NCI-H1105 (cell line): ENCODE measurements at regions not wholly inside any gene's neighbourhood (a gene's known extent, or its start where the extent isn't known, plus 50 kb on each side); places are given as distances from the start of the nearest gene placed in this dataset.
"Not testable (repeated sequence)": the region's sequence is repeated elsewhere in the genome, so short reads cannot be mapped to it uniquely, and the experiment has no call there.

Experiments used
- DNase-seq: peaks from one replicate; lab custom pipeline; 2025; lab: John Stamatoyannopoulos, UW

DNA sequence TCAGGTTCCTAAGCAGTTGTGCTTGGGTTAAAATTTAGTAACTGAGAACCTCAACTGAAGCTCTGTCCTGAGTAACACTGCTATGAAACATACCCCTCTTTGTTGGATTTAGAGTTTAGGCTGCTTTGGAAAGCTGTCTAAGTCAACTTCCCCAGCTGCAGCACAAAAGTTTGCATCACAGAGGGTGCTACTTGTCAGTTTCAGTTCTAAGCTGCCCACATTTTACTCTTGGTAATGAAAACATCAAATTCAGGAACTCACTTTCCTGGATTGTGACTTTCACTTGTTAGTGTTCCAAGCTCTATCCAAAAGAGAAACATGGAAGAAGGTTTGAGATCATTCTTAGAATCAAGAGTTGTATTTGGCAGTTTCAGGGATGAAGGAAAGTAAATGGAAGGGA lies 191.7 kb upstream of the NFIA start:
- DNase-seq: no peak

GRCh38 chr1:60889709-60890108 lies 192.7 kb upstream of the NFIA start:
- no peak for DNase-seq

- no peak for DNase-seq
These were observed 194.2 kb upstream of the NFIA start for GRCh38 chr1:60888126-60888525.

- no peak for DNase-seq
These were observed 195.5 kb upstream of the NFIA start for GRCh38 chr1:60886793-60887331.

DNA sequence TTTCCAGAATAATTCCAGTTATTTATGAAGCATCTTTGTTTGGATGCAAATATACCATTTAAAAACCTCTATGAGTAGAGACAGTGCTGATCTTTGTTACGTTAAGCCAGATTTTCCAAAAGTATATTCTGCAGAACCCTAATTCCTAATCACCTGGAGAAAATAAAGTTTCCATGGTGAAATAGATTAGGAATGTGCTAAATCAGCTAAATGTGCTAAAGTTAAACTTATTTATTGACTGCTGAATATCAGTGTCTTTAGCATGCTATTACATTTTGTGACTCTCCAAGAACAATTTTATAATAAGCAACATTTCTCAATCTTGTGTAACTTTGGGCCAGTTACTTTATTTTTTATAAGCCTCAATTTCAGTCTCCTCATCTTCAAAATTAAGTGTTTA lies 196.3 kb upstream of the NFIA start:
- no peak for DNase-seq

DNA sequence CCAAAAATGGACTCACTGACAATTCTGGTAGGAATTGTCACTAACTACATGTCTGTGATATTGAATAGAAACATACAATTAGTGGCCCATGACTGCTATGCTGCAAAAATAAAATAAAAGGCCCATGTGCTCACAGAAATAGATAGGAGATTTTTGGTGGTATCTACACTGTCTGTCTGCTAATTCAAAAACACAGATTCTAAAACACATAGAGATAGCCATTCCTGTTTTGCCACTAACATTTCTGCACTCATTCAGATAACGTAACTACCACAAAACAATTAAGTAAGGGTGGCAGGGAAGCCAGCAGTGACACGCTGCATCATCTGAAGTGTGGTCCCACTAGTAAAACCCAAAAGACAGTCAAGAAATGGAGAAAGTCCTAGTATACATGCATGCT lies 202.2 kb upstream of the NFIA start:
- DNase-seq: no peak

GRCh38 chr1:60878323-60878722 lies 204.0 kb upstream of the NFIA start:
- no peak for DNase-seq

- no peak for DNase-seq
These were observed 205.0 kb upstream of the NFIA start for GRCh38 chr1:60877376-60877775.

GRCh38 chr1:60876952-60877351 lies 205.4 kb upstream of the NFIA start:
- DNase-seq: no peak

GRCh38 chr1:60875138-60875537 lies 207.2 kb upstream of the NFIA start:
- DNase-seq: no peak

GRCh38 chr1:60874718-60875117 lies 207.6 kb upstream of the NFIA start:
- DNase-seq: no peak

GRCh38 chr1:60873396-60873795 lies 209.0 kb upstream of the NFIA start:
- not testable (repeated sequence) for DNase-seq

DNA sequence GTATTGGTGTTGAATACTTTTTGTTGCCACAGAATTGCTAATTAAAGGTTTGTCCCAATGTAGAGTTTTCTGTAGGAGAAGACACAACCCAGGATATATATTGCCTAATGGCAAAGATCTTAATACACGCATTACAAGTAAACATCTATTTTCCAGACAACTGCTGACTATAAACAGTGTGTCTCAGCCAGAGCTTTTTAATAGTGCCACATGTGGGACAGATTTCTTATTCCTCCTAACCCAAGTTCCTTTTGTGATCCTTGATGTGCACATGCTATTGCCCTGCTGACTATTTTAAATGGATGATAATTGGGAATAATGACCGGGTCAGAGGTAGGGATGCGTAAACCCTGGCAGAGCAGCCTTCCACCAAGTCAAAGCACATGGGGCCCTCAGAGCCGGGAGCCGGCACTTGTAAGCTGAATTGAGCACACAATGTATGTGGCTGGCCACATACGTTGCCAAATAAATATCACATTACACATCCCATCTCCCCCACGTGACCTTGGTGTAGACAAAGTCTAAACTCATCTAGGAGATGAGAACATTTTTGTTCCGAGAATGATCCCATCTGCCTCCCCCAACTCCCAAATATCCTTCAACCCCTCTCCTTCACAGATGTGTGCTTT lies 209.8 kb upstream of the NFIA start:
- no peak for DNase-seq

GRCh38 chr1:60870269-60870865 lies 212.0 kb upstream of the NFIA start:
- DNase-seq: no peak

- no peak for DNase-seq
These were observed 213.3 kb upstream of the NFIA start for GRCh38 chr1:60868901-60869663.

DNA sequence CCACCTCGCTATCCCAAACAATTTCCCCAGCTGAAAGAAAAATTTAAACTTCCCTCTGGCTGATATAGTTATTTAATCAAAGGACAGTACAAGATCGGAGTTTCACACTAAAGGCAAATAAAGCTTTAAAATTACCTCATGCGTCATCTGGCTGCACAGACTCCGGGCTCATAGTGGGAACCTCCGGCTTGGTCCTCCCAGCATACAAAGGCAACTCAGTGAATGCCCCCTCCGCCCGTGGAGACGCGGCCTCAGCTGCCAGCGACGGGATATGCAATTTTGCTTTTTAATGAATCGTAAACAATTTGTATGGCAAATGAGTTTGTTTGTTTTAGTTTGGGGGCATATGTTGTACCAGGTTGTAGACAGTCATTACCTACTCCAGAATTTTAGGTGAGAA lies 214.6 kb upstream of the NFIA start:
- DNase-seq: peak; percentile 55

- DNase-seq: no peak
These were observed 215.3 kb upstream of the NFIA start for GRCh38 chr1:60866917-60867531.

GRCh38 chr1:60866226-60866900 lies 216.0 kb upstream of the NFIA start:
- no peak for DNase-seq

- DNase-seq: peak; percentile 77
These were observed 217.2 kb upstream of the NFIA start for GRCh38 chr1:60865166-60865565.

DNA sequence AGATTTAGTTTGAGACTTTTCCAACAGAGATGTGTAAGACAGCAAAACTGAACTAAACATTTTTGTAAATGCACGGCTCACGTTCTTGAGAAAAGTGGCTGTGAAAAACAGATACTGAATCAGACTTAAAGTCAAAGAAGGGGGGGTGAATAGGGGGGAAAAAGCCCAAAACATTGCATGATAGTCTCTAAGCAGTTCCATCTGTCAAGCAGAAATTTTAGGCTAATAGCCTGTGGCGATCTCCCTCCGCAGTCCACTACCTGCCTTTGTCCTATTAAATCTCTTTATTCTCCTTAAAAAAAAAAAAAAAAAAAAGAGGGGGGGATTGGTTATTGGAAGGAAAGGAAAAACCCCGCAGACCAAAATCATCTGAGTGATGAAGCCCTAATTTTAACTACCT lies 217.6 kb upstream of the NFIA start:
- DNase-seq: no peak

- DNase-seq: no peak
These were observed 219.2 kb upstream of the NFIA start for GRCh38 chr1:60863131-60863530.

DNA sequence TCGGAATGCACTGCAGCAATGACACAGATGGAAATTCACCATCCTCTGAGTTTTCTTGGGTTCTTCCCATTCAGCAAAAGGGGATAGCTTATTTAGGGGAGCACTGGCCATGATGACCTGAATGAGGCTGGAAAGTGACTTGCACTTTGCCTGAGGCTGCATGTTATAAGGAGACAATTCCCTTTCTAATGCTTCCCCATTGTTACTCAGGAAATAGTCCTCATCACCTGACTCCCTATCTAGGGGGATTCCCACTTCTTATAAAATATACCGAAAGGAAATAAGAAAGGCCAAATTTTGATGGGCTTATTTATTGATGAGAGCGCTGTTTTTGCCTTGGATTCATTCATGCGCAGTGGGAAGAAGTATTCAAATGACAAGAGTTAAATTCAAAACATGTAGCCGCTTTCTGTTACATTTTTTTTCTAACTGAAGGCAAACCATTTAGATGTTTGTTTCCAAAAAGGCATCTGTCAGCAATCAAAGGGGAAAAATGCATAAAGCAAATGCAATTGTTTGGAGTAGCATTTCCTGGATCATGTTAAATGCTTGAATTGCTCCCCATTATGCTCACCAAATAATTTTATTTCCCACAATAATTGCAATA lies 220.3 kb upstream of the NFIA start:
- DNase-seq: no peak
